ENCODE measurements at regions not wholly inside any gene's neighbourhood (a gene's known extent, or its start where the extent isn't known, plus 50 kb on each side); places are given as distances from the start of the nearest gene placed in this dataset.

DNA sequence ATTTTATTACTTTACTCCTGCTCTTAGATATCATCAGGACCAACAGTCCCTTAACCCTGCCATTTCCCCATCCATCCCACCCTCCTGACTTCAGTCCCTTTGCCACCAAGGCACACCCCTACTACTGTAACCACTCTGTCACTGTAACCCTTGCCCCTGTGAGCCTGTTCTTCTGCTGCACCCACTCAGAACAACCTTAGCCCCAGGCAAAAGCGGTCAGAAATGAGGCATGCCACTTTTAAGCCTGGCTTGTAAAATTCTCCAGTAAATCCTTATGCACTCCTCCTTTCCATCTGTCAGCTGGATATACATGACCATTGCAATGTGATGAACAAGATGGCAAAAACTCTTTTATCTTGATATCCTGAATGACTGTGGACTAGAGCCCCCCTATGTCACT lies 555.0 kb upstream of the PLXNA2 start:
- H3K4ac ChIP-seq (ENCODE audit: low read depth in 1 of 2, low read length in 2 of 2), result no peak overlapping the region
- no peak overlapping the region for H3K23ac ChIP-seq (ENCODE audit: low read length in 2 of 2)
- no peak overlapping the region for H4K91ac ChIP-seq (ENCODE audit: low read length)
- no peak overlapping the region for H3K18ac ChIP-seq (ENCODE audit: low read depth in 1 of 2, low read length in 2 of 2)
- H3K4me1 ChIP-seq (ENCODE audit: control insufficient read depth, insufficient read depth, low read depth, low read length), result no peaks in the 10 kb centered on the region
- 50% methylated on average over 1 of the region's 1 CpG for WGBS
- no peak overlapping the region for H4K8ac ChIP-seq (ENCODE audit: low read length)
- no peak overlapping the region for H3K4me3 ChIP-seq (ENCODE audit: insufficient read depth in 1 of 2, low read depth in 1 of 2, low read length in 2 of 2)
- H2BK15ac ChIP-seq (ENCODE audit: low read depth, poor library complexity, severe bottlenecking), result no peak overlapping the region
- H3K4me2 ChIP-seq (ENCODE audit: low read length, poor library complexity, severe bottlenecking), result no peak overlapping the region
- no peak overlapping the region for H2BK12ac ChIP-seq (ENCODE audit: low read length in 2 of 2)
- H3K27me3 ChIP-seq (ENCODE audit: control insufficient read depth in 1 of 2, insufficient read depth in 1 of 2, low read length in 2 of 2), result no peaks in the 10 kb centered on the region
- no peak overlapping the region for H2BK120ac ChIP-seq (ENCODE audit: low read depth, low read length)
- H3K9me3 ChIP-seq (ENCODE audit: control insufficient read depth, low read length), result no peaks in the 10 kb centered on the region
- H3K36me3 ChIP-seq (ENCODE audit: control insufficient read depth in 1 of 2, insufficient read depth in 2 of 2, low read depth in 1 of 2, low read length in 2 of 2), result no peaks in the 10 kb centered on the region
- H2AK5ac ChIP-seq (ENCODE audit: low read length, severe bottlenecking), result no peak overlapping the region
- no peak for DNase-seq
- no peak overlapping the region for H3K14ac ChIP-seq (ENCODE audit: low read length in 2 of 2)
- no peak overlapping the region for H3K27ac ChIP-seq (ENCODE audit: low read length, poor library complexity, severe bottlenecking)
- no peak overlapping the region for H3K9ac ChIP-seq (ENCODE audit: low read length)
- H3K79me1 ChIP-seq (replicated peaks; ENCODE audit: low read length, poor library complexity, severe bottlenecking), result no peaks in the 10 kb centered on the region
- H2BK5ac ChIP-seq (ENCODE audit: low read depth, low read length, poor library complexity, severe bottlenecking), result no peak overlapping the region
- no peak overlapping the region for H2AFZ ChIP-seq (ENCODE audit: low read depth, low read length)

DNA sequence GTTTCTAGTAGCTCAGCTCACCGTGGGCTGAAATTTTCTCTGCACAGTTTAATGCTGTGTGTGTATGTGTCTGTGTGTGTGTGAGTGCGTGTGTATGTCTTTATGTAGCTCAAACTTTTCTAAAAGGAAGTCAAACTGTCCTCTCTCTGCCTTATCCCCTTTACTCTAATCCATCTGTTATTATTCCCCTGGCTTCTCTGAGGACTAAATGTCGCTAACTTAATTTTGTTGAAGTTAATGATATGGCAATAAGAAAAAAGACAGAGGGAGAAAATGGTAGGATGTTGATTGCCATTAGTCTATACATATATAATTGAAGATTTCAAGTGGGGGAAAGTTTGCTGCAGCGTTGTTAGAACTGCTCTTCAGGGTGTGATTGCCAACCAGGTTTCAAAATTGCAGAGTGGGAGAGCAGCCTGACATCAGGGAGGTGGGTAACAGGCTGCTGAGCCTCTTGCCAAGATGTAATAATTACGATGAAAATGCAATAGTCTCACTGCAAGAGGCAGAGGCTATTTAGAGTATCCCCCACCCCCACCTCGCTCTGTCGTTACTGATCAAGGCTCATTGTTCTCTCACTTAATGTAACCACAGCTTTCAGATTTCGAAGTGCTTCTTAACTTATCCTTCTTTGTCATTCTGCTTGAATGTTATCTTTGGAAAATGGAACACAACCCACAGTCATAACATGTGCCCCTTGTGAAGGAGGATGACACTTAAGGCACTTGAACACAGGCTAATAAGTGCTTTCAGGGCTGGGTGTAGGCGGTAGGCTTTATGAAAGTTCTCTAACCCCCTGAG lies 559.0 kb upstream of the PLXNA2 start:
- no peak overlapping the region for H3K18ac ChIP-seq (ENCODE audit: low read depth in 1 of 2, low read length in 2 of 2)
- H3K4me2 ChIP-seq (ENCODE audit: low read length, poor library complexity, severe bottlenecking), result no peak overlapping the region
- H3K23ac ChIP-seq (ENCODE audit: low read length in 2 of 2), result no peak overlapping the region
- H3K27me3 ChIP-seq (ENCODE audit: control insufficient read depth in 1 of 2, insufficient read depth in 1 of 2, low read length in 2 of 2), result no peaks in the 10 kb centered on the region
- no peak overlapping the region for H2BK15ac ChIP-seq (ENCODE audit: low read depth, poor library complexity, severe bottlenecking)
- no peak overlapping the region for H4K8ac ChIP-seq (ENCODE audit: low read length)
- peaks cover 5% of the 10 kb centered on the region for H3K9me3 ChIP-seq (ENCODE audit: control insufficient read depth, low read length)
- H3K79me1 ChIP-seq (replicated peaks; ENCODE audit: low read length, poor library complexity, severe bottlenecking), result no peaks in the 10 kb centered on the region
- H3K36me3 ChIP-seq (ENCODE audit: control insufficient read depth in 1 of 2, insufficient read depth in 2 of 2, low read depth in 1 of 2, low read length in 2 of 2), result no peaks in the 10 kb centered on the region
- no peak overlapping the region for H2BK5ac ChIP-seq (ENCODE audit: low read depth, low read length, poor library complexity, severe bottlenecking)
- 73% methylated on average over 7 of the region's 9 CpGs for WGBS
- H2BK12ac ChIP-seq (ENCODE audit: low read length in 2 of 2), result no peak overlapping the region
- no peak overlapping the region for H3K9ac ChIP-seq (ENCODE audit: low read length)
- no peak overlapping the region for H4K91ac ChIP-seq (ENCODE audit: low read length)
- no peak overlapping the region for H3K27ac ChIP-seq (ENCODE audit: low read length, poor library complexity, severe bottlenecking)
- no peaks in the 10 kb centered on the region for H3K4me1 ChIP-seq (ENCODE audit: control insufficient read depth, insufficient read depth, low read depth, low read length)
- DNase-seq, result no peak
- H2AFZ ChIP-seq (ENCODE audit: low read depth, low read length), result no peak overlapping the region
- no peak overlapping the region for H2AK5ac ChIP-seq (ENCODE audit: low read length, severe bottlenecking)
- no peak overlapping the region for H3K4ac ChIP-seq (ENCODE audit: low read depth in 1 of 2, low read length in 2 of 2)
- H3K4me3 ChIP-seq (ENCODE audit: insufficient read depth in 1 of 2, low read depth in 1 of 2, low read length in 2 of 2), result no peak overlapping the region
- no peak overlapping the region for H3K14ac ChIP-seq (ENCODE audit: low read length in 2 of 2)
- no peak overlapping the region for H2BK120ac ChIP-seq (ENCODE audit: low read depth, low read length)

DNA sequence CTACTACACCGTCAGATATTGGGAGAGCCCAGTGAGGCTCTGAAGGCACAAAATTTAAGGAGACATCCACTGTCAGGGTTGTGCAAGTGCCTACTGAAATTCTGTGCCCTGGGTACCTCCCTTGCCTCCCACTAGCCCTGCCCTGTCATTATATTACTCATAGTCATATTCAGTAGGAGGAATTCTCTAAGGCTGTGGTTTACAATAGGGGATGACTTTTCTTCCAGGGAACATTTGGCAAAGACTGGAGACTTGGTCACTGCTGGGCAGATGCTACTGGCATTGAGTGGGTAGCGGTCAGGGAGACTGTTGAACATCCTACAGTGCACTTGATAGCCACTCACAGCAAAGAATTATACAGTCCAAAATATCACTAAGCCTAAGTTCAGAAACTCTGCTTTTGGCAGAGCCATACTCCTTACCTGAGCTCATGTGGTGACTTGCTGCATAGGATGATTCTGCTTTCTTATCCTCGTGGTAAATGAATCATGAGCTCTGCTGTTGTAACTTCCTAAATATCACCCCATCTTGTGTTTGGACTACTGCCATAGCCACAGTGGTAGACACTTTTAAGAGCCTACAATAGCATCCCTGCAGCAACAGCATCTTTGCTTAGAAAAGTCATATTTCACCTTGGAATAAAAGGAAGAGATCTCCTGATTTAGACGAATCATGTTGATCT lies 563.4 kb upstream of the PLXNA2 start:
- H3K9ac ChIP-seq (ENCODE audit: low read length), result no peak overlapping the region
- H4K91ac ChIP-seq (ENCODE audit: low read length), result no peak overlapping the region
- H2AFZ ChIP-seq (ENCODE audit: low read depth, low read length), result no peak overlapping the region
- no peak for DNase-seq
- H2BK15ac ChIP-seq (ENCODE audit: low read depth, poor library complexity, severe bottlenecking), result no peak overlapping the region
- no peak overlapping the region for H2BK5ac ChIP-seq (ENCODE audit: low read depth, low read length, poor library complexity, severe bottlenecking)
- WGBS, result 64% methylated on average over 3 of the region's 4 CpGs
- no peak overlapping the region for H3K14ac ChIP-seq (ENCODE audit: low read length in 2 of 2)
- peaks cover 5% of the 10 kb centered on the region for H3K9me3 ChIP-seq (ENCODE audit: control insufficient read depth, low read length)
- H3K4ac ChIP-seq (ENCODE audit: low read depth in 1 of 2, low read length in 2 of 2), result no peak overlapping the region
- H4K8ac ChIP-seq (ENCODE audit: low read length), result no peak overlapping the region
- H2BK120ac ChIP-seq (ENCODE audit: low read depth, low read length), result no peak overlapping the region
- H3K4me3 ChIP-seq (ENCODE audit: insufficient read depth in 1 of 2, low read depth in 1 of 2, low read length in 2 of 2), result no peak overlapping the region
- H3K79me1 ChIP-seq (replicated peaks; ENCODE audit: low read length, poor library complexity, severe bottlenecking), result no peaks in the 10 kb centered on the region
- no peak overlapping the region for H3K23ac ChIP-seq (ENCODE audit: low read length in 2 of 2)
- no peak overlapping the region for H3K4me2 ChIP-seq (ENCODE audit: low read length, poor library complexity, severe bottlenecking)
- no peak overlapping the region for H3K18ac ChIP-seq (ENCODE audit: low read depth in 1 of 2, low read length in 2 of 2)
- H2BK12ac ChIP-seq (ENCODE audit: low read length in 2 of 2), result no peak overlapping the region
- no peaks in the 10 kb centered on the region for H3K36me3 ChIP-seq (ENCODE audit: control insufficient read depth in 1 of 2, insufficient read depth in 2 of 2, low read depth in 1 of 2, low read length in 2 of 2)
- no peak overlapping the region for H3K27ac ChIP-seq (ENCODE audit: low read length, poor library complexity, severe bottlenecking)
- H2AK5ac ChIP-seq (ENCODE audit: low read length, severe bottlenecking), result no peak overlapping the region
- H3K4me1 ChIP-seq (ENCODE audit: control insufficient read depth, insufficient read depth, low read depth, low read length), result no peaks in the 10 kb centered on the region
- H3K27me3 ChIP-seq (ENCODE audit: control insufficient read depth in 1 of 2, insufficient read depth in 1 of 2, low read length in 2 of 2), result no peaks in the 10 kb centered on the region

DNA sequence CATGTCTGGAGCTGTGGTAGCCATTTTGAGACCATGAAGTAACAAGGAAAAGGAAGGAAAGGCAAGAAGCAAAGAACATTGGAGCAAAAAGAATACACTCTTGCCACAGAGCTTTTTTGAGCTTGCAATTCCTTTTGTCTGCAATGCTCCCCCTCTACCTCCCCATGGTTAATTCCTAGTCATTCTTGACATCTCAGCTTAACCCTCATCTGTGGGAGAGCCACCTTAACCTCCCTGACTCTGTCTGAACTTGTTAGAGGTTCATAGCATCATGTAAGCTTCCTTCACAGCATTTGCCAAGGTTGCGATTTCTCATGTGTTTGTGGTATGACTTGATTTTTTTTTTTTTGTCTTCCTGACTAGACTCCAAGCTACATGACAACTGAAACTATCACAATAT lies 564.1 kb upstream of the PLXNA2 start:
- no peak overlapping the region for H4K8ac ChIP-seq (ENCODE audit: low read length)
- no peak overlapping the region for H3K18ac ChIP-seq (ENCODE audit: low read depth in 1 of 2, low read length in 2 of 2)
- H3K14ac ChIP-seq (ENCODE audit: low read length in 2 of 2), result no peak overlapping the region
- no peaks in the 10 kb centered on the region for H3K36me3 ChIP-seq (ENCODE audit: control insufficient read depth in 1 of 2, insufficient read depth in 2 of 2, low read depth in 1 of 2, low read length in 2 of 2)
- no peaks in the 10 kb centered on the region for H3K4me1 ChIP-seq (ENCODE audit: control insufficient read depth, insufficient read depth, low read depth, low read length)
- H2AK5ac ChIP-seq (ENCODE audit: low read length, severe bottlenecking), result no peak overlapping the region
- H4K91ac ChIP-seq (ENCODE audit: low read length), result no peak overlapping the region
- H2AFZ ChIP-seq (ENCODE audit: low read depth, low read length), result no peak overlapping the region
- no peak overlapping the region for H3K27ac ChIP-seq (ENCODE audit: low read length, poor library complexity, severe bottlenecking)
- H3K4me3 ChIP-seq (ENCODE audit: insufficient read depth in 1 of 2, low read depth in 1 of 2, low read length in 2 of 2), result no peak overlapping the region
- H3K9ac ChIP-seq (ENCODE audit: low read length), result no peak overlapping the region
- H3K9me3 ChIP-seq (ENCODE audit: control insufficient read depth, low read length), result peaks cover 5% of the 10 kb centered on the region
- H3K27me3 ChIP-seq (ENCODE audit: control insufficient read depth in 1 of 2, insufficient read depth in 1 of 2, low read length in 2 of 2), result no peaks in the 10 kb centered on the region
- H2BK120ac ChIP-seq (ENCODE audit: low read depth, low read length), result no peak overlapping the region
- H3K4ac ChIP-seq (ENCODE audit: low read depth in 1 of 2, low read length in 2 of 2), result no peak overlapping the region
- no peak overlapping the region for H3K4me2 ChIP-seq (ENCODE audit: low read length, poor library complexity, severe bottlenecking)
- no CpG with 5 or more reads among the region's 1 CpG for WGBS
- no peak for DNase-seq
- H3K79me1 ChIP-seq (replicated peaks; ENCODE audit: low read length, poor library complexity, severe bottlenecking), result no peaks in the 10 kb centered on the region
- no peak overlapping the region for H2BK5ac ChIP-seq (ENCODE audit: low read depth, low read length, poor library complexity, severe bottlenecking)
- H3K23ac ChIP-seq (ENCODE audit: low read length in 2 of 2), result no peak overlapping the region
- no peak overlapping the region for H2BK15ac ChIP-seq (ENCODE audit: low read depth, poor library complexity, severe bottlenecking)
- H2BK12ac ChIP-seq (ENCODE audit: low read length in 2 of 2), result no peak overlapping the region

Data from mesenchymal stem cell (in vitro differentiated cells and primary cell).